Left forelimb (tissue), 1 donor: ENCODE measurements at regions not wholly inside any gene's neighbourhood (a gene's known extent, or its start where the extent isn't known, plus 50 kb on each side); places are given as distances from the start of the nearest gene placed in this dataset.

ENCODE experiments used
- DNase-seq: peaks from one replicate; pipeline ENCODE4 v3.0.0-alpha.2; 2018; ENCODE audit warnings: low spot score

GRCh38 chr6:23420659-23421350, 705.2 kb upstream of the NRSN1 start:
- DNase-seq, result no peak

DNA sequence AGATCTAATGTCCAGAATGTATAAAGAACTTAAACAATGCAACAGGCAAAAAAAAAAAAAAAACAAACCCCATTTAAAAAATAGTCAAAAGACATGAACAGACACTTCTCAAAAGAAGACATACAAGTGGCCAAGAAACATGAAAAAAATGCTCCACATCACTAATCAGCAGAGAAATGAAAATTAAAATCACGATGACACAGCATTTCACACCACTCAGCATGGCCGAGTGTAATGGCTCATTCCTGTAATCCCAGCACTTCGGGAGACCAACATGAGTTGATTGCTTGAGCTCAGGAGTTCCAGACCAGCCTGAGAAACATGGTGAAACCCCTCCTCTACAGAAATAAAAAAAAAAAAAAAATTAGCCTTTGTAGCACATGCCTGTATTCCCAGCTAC, 701.4 kb upstream of the NRSN1 start:
- DNase-seq, result no peak

GRCh38 chr6:23435126-23435525, 690.9 kb upstream of the NRSN1 start:
- DNase-seq, result no peak

DNA sequence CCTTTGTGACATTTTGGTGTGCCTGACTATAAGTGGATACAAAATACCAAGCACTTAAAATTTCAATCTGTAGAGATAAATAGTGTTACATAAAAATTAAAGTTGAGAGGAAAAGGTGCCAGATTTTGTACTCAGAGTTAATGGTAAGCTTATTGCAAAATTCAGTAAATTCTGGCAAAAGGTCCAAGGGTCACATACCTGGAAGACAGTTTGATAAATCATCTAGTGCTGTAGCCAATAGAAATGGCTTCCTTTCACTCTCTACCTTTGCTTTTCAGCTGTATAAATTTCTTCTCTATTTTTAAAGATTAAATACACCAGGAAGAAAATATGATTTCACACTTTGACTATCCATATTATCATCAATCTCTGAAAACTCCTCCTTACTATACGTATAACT, 690.2 kb upstream of the NRSN1 start:
- DNase-seq, result no peak

GRCh38 chr6:23441808-23442461, 684.1 kb upstream of the NRSN1 start:
- DNase-seq, result no peak

DNA sequence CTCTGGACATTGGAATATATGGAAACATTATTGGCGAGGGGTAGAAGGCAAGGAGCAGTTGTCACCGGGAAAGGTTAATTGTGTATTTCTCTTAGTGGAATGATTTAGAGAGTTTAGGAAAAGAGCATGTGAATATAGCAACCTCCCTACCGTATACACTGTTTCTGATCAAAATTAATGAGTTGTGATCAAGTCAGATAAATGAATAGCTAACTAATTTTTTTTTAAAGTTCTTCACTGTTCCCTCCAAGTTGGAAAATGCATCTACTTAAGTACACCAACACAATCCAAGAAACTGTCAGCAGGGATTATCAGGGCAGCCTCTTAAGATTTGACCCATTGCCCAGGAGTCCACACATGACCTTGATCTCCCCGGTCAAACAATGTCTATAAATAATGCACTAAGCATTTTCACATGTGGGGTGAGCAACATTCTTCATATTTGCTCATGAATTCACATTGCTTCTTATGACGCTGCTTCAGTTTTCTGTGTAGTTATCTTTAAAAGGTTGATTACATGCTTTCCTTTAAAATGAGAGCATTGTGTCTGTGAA, 680.8 kb upstream of the NRSN1 start:
- no peak for DNase-seq

DNA sequence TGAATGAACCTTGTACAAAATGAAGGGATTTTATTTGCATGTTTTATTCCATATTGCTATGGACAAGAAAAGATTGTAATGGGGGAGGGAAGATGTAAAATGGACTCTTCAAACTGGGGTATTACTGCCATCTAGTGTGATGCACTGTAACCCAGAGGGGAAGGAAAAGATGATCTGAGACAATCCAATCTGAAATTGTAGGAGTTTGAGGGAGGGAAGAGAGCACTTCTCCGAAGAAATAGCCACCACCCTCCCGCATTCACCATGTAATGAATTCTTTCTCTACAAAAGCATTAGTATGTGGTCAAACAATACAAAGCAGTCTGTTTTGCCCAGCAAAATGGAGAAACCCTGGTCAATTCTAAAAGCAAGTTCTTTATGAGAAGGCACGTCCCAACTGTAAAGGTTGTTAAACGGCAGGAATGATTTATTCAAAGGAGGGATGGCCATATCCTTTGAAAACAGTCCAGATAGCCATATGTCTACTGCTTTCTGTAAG, 679.5 kb upstream of the NRSN1 start:
- DNase-seq, result no peak

DNA sequence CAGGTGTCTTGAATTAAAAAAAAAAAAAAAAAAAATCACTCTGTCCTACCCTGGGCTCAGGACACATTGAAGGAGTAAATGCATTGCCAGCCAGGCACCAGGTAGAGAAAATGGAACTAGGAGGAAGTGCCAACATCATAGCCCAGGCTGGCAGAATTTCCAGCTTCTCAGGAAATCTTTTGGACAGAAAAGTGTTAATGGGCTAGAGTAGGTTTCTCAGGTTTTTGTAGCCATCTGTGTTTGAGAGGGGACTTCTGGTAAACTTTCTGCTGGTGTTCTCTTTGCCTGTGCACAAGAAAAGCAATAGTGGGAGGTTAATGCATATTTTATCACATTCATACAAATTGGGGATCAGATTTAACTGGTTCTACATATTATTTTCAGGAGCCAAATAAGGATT, 678.3 kb upstream of the NRSN1 start:
- no peak for DNase-seq

GRCh38 chr6:23448281-23448680, 677.7 kb upstream of the NRSN1 start:
- no peak for DNase-seq

- no peak for DNase-seq
These were observed 671.7 kb upstream of the NRSN1 start for GRCh38 chr6:23454080-23454976.

- no peak for DNase-seq
These were observed 670.3 kb upstream of the NRSN1 start for GRCh38 chr6:23455754-23456153.

GRCh38 chr6:23456396-23456795, 669.6 kb upstream of the NRSN1 start:
- DNase-seq, result no peak

DNA sequence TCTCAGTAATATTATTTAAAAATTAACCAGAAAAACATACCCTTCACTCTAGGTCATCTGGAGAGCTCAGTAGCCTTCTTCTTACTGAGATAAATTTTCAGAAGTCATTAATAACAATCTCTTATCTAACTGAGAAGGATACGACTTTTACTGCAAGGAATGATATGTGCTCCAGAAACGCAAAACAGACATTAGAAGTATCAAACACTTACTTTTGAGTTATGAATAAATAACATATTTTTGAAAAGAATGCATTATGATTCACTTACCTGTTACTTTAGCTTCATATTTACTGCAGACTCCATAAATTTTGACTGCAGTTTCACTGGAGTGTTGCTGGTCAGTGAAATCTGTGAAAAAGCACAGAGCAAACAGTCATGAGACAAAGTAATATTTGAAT, 668.7 kb upstream of the NRSN1 start:
- no peak for DNase-seq

DNA sequence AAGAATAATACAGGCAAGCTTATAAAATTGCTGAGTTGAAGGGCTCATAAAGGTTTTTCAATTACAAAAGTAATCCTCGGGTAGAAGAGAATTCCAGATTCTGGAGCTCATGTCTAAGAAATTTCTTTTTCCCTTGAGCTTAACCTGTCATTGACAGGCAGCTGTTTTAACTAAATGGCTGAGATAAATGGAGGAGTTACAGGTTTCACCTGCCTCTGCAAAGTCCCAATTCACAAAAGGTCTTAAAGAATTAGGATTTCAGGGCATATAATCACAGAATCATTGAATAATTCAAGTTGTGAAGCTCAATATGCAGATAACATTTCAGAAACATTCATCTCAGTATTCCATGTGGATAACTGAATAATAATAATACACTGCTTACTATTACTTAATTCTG, 660.1 kb upstream of the NRSN1 start:
- no peak for DNase-seq

- no peak for DNase-seq
These were observed 648.4 kb upstream of the NRSN1 start for GRCh38 chr6:23477586-23477985.

DNA sequence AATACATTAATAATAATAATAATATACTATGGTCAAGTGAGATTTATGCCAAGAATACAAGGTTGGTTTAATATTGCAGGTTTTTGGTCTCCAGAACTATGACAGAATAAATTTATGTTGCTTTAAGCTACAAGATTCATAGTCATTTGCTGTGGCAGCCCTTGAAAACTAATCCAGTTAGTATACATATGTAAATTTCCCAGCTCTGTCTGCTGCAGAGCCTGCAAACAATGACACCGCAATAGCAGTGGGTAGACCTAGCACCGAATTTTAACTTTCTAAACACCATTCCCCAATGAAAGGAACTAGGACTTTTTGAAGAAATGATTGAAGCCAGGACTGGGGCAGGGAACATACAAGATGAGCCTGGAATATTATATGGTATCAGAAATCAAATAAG, 647.7 kb upstream of the NRSN1 start:
- DNase-seq, result no peak

DNA sequence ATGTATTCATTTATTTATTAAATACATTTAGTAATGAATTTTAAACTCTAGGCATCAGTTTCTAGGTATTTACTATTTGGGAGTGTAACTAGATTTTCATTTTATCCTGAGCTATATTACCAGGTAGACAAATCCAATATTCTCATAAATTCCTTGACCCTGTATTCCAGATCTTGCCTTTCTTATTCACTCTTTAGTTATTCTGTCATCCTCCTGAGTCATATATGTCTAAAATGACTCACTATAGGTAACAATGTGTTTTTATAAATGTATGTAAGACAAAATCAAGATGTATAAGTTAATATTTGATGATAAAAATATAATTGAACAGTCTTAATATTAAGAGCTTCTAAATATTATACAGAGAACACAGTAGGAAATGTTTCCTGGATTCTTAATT, 642.1 kb upstream of the NRSN1 start:
- no peak for DNase-seq

- no peak for DNase-seq
These were observed 631.6 kb upstream of the NRSN1 start for GRCh38 chr6:23494367-23494766.

DNA sequence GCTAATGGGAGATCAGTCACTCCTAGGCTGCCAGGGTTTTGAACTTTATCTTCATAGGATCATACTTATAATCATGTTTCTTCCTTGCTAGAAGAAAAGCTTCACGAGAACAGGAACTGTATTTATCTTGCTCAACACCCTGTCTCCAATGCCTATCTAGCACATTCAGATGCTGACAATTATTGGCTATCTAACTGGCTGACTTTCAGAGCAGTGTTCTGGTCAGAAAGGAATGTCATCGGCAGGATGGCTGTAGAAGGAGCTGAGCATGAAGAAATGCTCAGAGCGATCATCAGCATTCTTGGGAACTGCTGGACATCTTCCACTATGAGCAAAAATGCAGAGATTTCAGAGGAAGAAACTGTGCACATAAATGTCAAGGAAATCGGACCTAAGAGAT, 628.0 kb upstream of the NRSN1 start:
- no peak for DNase-seq

GRCh38 chr6:23499549-23499948, 626.5 kb upstream of the NRSN1 start:
- no peak for DNase-seq

GRCh38 chr6:23503173-23503572, 622.8 kb upstream of the NRSN1 start:
- no peak for DNase-seq

GRCh38 chr6:23505026-23505425, 621.0 kb upstream of the NRSN1 start:
- no peak for DNase-seq
